WTC11 (cell line): ENCODE measurements at regions not wholly inside any gene's neighbourhood (a gene's known extent, or its start where the extent isn't known, plus 50 kb on each side); places are given as distances from the start of the nearest gene placed in this dataset.

Experiments
- ATAC-seq: fragments of 200-7000 bp; cut with Tn5 transposase; 2 replicates; pipeline ENCODE4 v1.10.0; 2021; ENCODE audit warnings: mild to moderate bottlenecking, moderate library complexity
- CTCF ChIA-PET: fragments of 300-600 bp; sonication (Branson Sonifier 250); formaldehyde crosslinking; loops from one replicate; lab custom pipeline; 2021; ENCODE audit warnings: antibody characterized with exemption; lab: Charles Lee
- POLR2A ChIA-PET: fragments of 350-600 bp; sonication (Branson Sonifier 250); formaldehyde crosslinking; loops from one replicate; lab custom pipeline; 2021; ENCODE audit warnings: antibody characterized with exemption; lab: Charles Lee
- DNase-seq: peaks from one replicate; pipeline ENCODE4 v3.0.0; 2021; ENCODE audit warnings: low spot score
- H3K27ac Mint-ChIP-seq: 2 replicates; pipeline ENCODE4 v1.8.0; 2021; ENCODE audit warnings: mixed read lengths
- H3K27me3 Mint-ChIP-seq: 2 replicates; pipeline ENCODE4 v1.8.0; 2021; ENCODE audit warnings: low read depth, mild to moderate bottlenecking, moderate library complexity, mixed read lengths
- H3K36me3 Mint-ChIP-seq: 2 replicates; pipeline ENCODE4 v1.8.0; 2021; ENCODE audit warnings: mixed read lengths
- H3K4me1 Mint-ChIP-seq: 2 replicates; pipeline ENCODE4 v1.8.0; 2022; ENCODE audit warnings: mixed read lengths
- H3K4me3 Mint-ChIP-seq: 2 replicates; pipeline ENCODE4 v1.8.0; 2021; ENCODE audit warnings: mild to moderate bottlenecking, moderate library complexity, mixed read lengths
- H3K9me3 Mint-ChIP-seq: 2 replicates; pipeline ENCODE4 v1.8.0; 2021; ENCODE audit warnings: mixed read lengths
- ARID4B ChIP-seq: sonication (generic); formaldehyde crosslinking; IDR thresholded peaks from 2 replicates; pipeline ENCODE4 v1.8.0; 2023; ENCODE audit warnings: missing genetic modification reagents, mild to moderate bottlenecking, borderline replicate concordance
- CREM ChIP-seq: sonication (generic); formaldehyde crosslinking; IDR thresholded peaks from 2 replicates; pipeline ENCODE4 v1.8.1; 2022; ENCODE audit warnings: mild to moderate bottlenecking, missing genetic modification reagents, moderate library complexity
- E2F5 ChIP-seq: sonication (generic); formaldehyde crosslinking; IDR thresholded peaks from 2 replicates; pipeline ENCODE4 v1.8.1; 2022; ENCODE audit warnings: mild to moderate bottlenecking, moderate library complexity, missing genetic modification reagents
- EMX1 ChIP-seq: fragments of 250-450 bp; sonication (Bioruptor Pico); IDR thresholded peaks from 2 replicates; pipeline ENCODE4 v1.8.0; 2021; ENCODE audit warnings: mild to moderate bottlenecking
- ERG ChIP-seq: fragments of 250-450 bp; sonication (Bioruptor Pico); IDR thresholded peaks from 2 replicates; pipeline ENCODE4 v1.8.0; 2021; ENCODE audit warnings: mild to moderate bottlenecking
- ESRRA ChIP-seq: sonication (generic); formaldehyde crosslinking; IDR thresholded peaks from 2 replicates; pipeline ENCODE4 v1.8.1; 2022; ENCODE audit warnings: mild to moderate bottlenecking, missing genetic modification reagents, borderline replicate concordance
- ETV6 ChIP-seq: sonication (generic); formaldehyde crosslinking; IDR thresholded peaks from 2 replicates; pipeline ENCODE4 v1.8.1; 2022; ENCODE audit warnings: mild to moderate bottlenecking, missing genetic modification reagents
- GTF2I ChIP-seq: fragments of 250-450 bp; sonication (Bioruptor Pico); conservative IDR thresholded peaks from 2 replicates; pipeline ENCODE4 v1.4.0; 2021; ENCODE audit warnings: mild to moderate bottlenecking
- HMGA2 ChIP-seq: fragments of 250-450 bp; sonication (Bioruptor Pico); IDR thresholded peaks from 2 replicates; pipeline ENCODE4 v1.4.0; 2021; ENCODE audit warnings: mild to moderate bottlenecking, moderate library complexity
- MXD4 ChIP-seq: fragments of 250-450 bp; sonication (Bioruptor Pico); IDR thresholded peaks from 2 replicates; pipeline ENCODE4 v1.8.0; 2021; ENCODE audit warnings: mild to moderate bottlenecking, moderate library complexity, borderline replicate concordance
- MYBL2 ChIP-seq: sonication (generic); formaldehyde crosslinking; IDR thresholded peaks from 2 replicates; pipeline ENCODE4 v1.8.1; 2023; ENCODE audit warnings: mild to moderate bottlenecking, moderate library complexity, missing genetic modification reagents
- NR3C1 ChIP-seq: sonication (generic); formaldehyde crosslinking; conservative IDR thresholded peaks from 2 replicates; pipeline ENCODE4 v1.8.1; 2023; ENCODE audit warnings: low read depth, mild to moderate bottlenecking, missing genetic modification reagents
- OVOL2 ChIP-seq: fragments of 250-450 bp; sonication (Bioruptor Pico); IDR thresholded peaks from 2 replicates; pipeline ENCODE4 v1.9.0; 2021; ENCODE audit warnings: mild to moderate bottlenecking, borderline replicate concordance
- SMAD4 ChIP-seq: sonication (generic); formaldehyde crosslinking; IDR thresholded peaks from 2 replicates; pipeline ENCODE4 v1.8.0; 2022; ENCODE audit warnings: mild to moderate bottlenecking, missing genetic modification reagents
- SOX15 ChIP-seq: fragments of 250-450 bp; sonication (Bioruptor Pico); IDR thresholded peaks from 2 replicates; pipeline ENCODE4 v1.9.0; 2021; ENCODE audit warnings: mild to moderate bottlenecking
- TCF7 ChIP-seq: sonication (generic); formaldehyde crosslinking; IDR thresholded peaks from 2 replicates; pipeline ENCODE4 v1.8.0; 2022; ENCODE audit warnings: mild to moderate bottlenecking, low read depth, missing genetic modification reagents, moderate library complexity
- TEAD4 ChIP-seq: sonication (generic); formaldehyde crosslinking; IDR thresholded peaks from 2 replicates; pipeline ENCODE4 v1.8.0; 2022; ENCODE audit warnings: mild to moderate bottlenecking, missing genetic modification reagents
- TP53 ChIP-seq: sonication (generic); formaldehyde crosslinking; IDR thresholded peaks from 2 replicates; pipeline ENCODE4 v1.8.1; 2023; ENCODE audit warnings: mild to moderate bottlenecking, missing genetic modification reagents
- ZBTB21 ChIP-seq: sonication (generic); formaldehyde crosslinking; IDR thresholded peaks from 2 replicates; pipeline ENCODE4 v1.8.1; 2023; ENCODE audit warnings: mild to moderate bottlenecking, missing genetic modification reagents, borderline replicate concordance
- ZMAT4 ChIP-seq: fragments of 250-450 bp; sonication (Bioruptor Pico); IDR thresholded peaks from 2 replicates; pipeline ENCODE4 v1.9.0; 2021; ENCODE audit warnings: mild to moderate bottlenecking
- ZNF219 ChIP-seq: sonication (generic); formaldehyde crosslinking; IDR thresholded peaks from 2 replicates; pipeline ENCODE4 v1.8.0; 2023; ENCODE audit warnings: missing genetic modification reagents, mild to moderate bottlenecking, borderline replicate concordance
- ZNF232 ChIP-seq: sonication (generic); formaldehyde crosslinking; IDR thresholded peaks from 2 replicates; pipeline ENCODE4 v1.8.0; 2022; ENCODE audit warnings: mild to moderate bottlenecking, missing genetic modification reagents
- ZNF317 ChIP-seq: sonication (generic); formaldehyde crosslinking; IDR thresholded peaks from 2 replicates; pipeline ENCODE4 v1.8.1; 2023; ENCODE audit warnings: low read depth, mild to moderate bottlenecking, moderate library complexity, missing genetic modification reagents, borderline replicate concordance
- ZNF396 ChIP-seq: fragments of 250-450 bp; sonication (Bioruptor Pico); IDR thresholded peaks from 2 replicates; pipeline ENCODE4 v1.8.0; 2021; ENCODE audit warnings: mild to moderate bottlenecking, moderate library complexity, borderline replicate concordance
- TF ChIP-seq, protein P1 (sequence below): fragments of 250-450 bp; sonication (Bioruptor Pico); conservative IDR thresholded peaks from 2 replicates; pipeline ENCODE4 v1.9.0; 2021; ENCODE audit warnings: mild to moderate bottlenecking

DNA sequence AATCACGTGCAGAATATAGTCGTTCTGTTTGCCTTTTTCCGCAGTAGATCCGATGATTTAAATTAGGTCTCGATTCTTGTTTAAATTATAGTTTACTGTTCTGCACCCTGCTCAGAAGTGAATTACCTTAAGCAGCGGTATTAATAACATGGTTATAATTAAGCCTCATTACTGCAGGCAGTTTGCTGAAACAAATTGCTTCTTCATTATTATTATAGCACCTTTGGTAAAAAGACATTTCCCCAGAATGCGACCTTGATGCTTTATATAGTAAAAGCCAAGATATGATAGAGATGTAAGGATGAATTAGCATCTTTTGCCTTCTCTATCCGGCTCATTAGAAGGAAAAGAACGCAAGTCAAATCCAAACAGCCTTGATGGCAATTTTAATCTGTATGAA, 625.2 kb upstream of the CADM1 start:
- Mint-ChIP-seq H3K27me3 (no peaks in the 10 kb centered on the region), H3K4me3 (no peak overlapping the region), H3K4me1 (no peaks in the 10 kb centered on the region), H3K9me3 (no peaks in the 10 kb centered on the region), H3K27ac (no peak overlapping the region), H3K36me3 (no peaks in the 10 kb centered on the region)
- ChIA-PET POLR2A (no interaction called here), CTCF (no interaction called here)
- DNase-seq (no peak), ATAC-seq (no peak)
- TF ChIP-seq ZNF232 (CRISPR knock-in tag) (no peak), HMGA2 (no peak), MXD4 (CRISPR knock-in tag) (no peak), OVOL2 (CRISPR knock-in tag) (no peak), EMX1 (no peak), ESRRA (no peak), ZNF396 (CRISPR knock-in tag) (no peak), GTF2I (CRISPR knock-in tag) (no peak), ETV6 (no peak), MYBL2 (CRISPR knock-in tag) (no peak), TEAD4 (CRISPR knock-in tag) (no peak), SMAD4 (CRISPR knock-in tag) (no peak), CREM (CRISPR knock-in tag) (no peak)
- TF ChIP-seq, protein P1, sequence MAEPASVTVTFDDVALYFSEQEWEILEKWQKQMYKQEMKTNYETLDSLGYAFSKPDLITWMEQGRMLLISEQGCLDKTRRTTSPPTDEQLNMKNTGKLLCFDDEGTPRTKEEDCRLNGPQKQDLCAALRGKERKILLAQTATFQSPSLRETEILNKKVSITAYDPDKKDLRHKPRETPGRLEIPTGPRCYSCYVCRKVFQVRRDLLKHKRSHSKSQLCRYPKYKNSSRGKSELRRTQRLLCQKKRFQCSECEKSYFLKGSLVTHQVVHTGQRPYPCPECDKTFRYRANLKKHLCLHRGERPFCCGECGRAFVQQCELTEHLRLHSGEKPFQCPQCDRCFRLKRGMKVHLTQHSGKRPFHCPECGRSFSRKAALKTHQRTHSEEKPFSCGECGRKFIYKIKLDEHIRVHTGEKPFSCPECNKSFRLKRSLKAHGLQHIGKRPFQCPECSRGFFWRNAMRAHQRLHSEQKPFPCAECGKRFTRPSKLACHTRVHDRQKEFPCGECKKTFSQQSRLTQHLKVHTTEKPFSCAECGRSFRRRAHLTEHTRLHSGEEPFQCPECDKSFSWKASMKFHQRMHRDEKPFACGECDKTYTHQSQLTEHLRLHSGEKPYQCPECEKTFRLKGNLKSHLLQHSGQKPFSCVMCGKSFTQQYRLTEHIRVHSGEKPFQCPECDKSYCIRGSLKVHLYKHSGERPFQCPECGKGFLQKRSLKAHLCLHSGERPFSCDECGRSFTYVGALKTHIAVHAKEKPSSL (CRISPR knock-in tag) = no peak
- TF ChIP-seq, all 79 proteins: peak for 0

DNA sequence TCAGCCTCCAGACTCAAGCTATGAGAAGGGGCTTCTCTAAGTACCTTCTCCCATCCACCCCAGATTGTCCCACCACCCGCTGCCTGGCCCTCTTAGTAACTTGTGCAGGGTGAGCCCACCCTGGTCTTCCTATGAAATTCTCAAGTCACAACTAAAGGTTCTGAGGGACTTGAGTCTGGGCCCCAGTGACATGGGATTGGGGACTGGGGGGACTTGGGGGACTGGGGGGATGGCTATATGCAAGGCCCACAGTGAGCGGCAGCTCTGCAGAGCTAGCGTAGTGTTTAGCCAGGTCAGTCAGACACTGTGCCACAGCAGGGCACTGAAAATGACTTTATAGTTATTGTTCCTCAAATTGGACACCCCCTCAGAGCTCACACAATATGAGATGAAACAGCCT, 622.3 kb upstream of the CADM1 start:
- Mint-ChIP-seq H3K9me3 (no peaks in the 10 kb centered on the region), H3K27me3 (no peaks in the 10 kb centered on the region), H3K4me1 (no peaks in the 10 kb centered on the region), H3K36me3 (no peaks in the 10 kb centered on the region), H3K27ac (no peak overlapping the region), H3K4me3 (no peak overlapping the region)
- DNase-seq (no peak), ATAC-seq (no peak)
- CTCF ChIA-PET = interaction anchor here (1.0 kb wide), 1 partner anchor 54 kb away, joined by 3 read pairs; no protein-coding TSS in a partner anchor
- POLR2A ChIA-PET = no interaction called here
- TF ChIP-seq TP53 (CRISPR knock-in tag) = no peak
- no peak for TF ChIP-seq ZNF219
- TF ChIP-seq MXD4 (CRISPR knock-in tag) = no peak
- no peak for TF ChIP-seq SMAD4 (CRISPR knock-in tag)
- TF ChIP-seq, protein P1 (CRISPR knock-in tag) = no peak
- no peak for TF ChIP-seq CREM (CRISPR knock-in tag)
- TF ChIP-seq HMGA2 = no peak
- TF ChIP-seq ZNF317 (CRISPR knock-in tag) = no peak
- no peak for TF ChIP-seq EMX1
- TF ChIP-seq ZMAT4 = no peak
- no peak for TF ChIP-seq NR3C1 (CRISPR knock-in tag)
- no peak for TF ChIP-seq E2F5 (CRISPR knock-in tag)
- no peak for TF ChIP-seq SOX15 (CRISPR knock-in tag)
- TF ChIP-seq ERG (CRISPR knock-in tag) = no peak
- TF ChIP-seq ARID4B (CRISPR knock-in tag) = no peak
- TF ChIP-seq ESRRA = no peak
- no peak for TF ChIP-seq ZBTB21
- TF ChIP-seq TCF7 (CRISPR knock-in tag) = no peak
